ENCODE measurements at regions not wholly inside any gene's neighbourhood (a gene's known extent, or its start where the extent isn't known, plus 50 kb on each side); places are given as distances from the start of the nearest gene placed in this dataset.
"Not testable (repeated sequence)": the region's sequence is repeated elsewhere in the genome, so short reads cannot be mapped to it uniquely, and the experiment has no call there.

DNA sequence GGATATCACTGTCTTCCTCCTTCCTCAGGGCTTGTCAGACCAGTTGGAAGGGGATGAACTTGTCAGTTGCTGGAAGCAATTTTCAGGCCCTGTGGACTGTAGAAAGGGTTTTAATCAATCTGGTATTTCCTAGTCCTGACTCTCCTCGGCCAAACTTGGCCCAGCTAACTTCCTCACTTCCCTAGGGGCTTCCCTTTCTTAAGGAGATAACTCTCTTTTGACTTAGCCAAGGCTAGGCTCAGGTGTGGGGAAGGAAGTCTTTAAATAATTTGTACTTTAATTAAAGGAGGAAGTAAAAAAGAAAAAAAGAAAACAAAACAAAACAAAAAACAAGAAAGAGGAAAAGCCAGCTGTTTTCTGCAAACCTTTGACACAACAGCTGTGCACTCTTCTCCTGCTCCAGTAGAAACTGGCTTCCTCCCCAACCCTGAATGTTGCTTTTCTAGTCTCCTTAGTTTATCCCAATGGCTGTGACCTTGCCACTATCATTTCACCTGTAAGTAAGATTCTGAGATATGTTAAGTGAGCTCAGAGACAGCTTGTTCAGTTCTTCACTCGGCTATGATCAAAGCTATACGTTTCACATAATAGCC, 53.0 kb upstream of the ST3GAL6 start:
- TF ChIP-seq, protein P1, sequence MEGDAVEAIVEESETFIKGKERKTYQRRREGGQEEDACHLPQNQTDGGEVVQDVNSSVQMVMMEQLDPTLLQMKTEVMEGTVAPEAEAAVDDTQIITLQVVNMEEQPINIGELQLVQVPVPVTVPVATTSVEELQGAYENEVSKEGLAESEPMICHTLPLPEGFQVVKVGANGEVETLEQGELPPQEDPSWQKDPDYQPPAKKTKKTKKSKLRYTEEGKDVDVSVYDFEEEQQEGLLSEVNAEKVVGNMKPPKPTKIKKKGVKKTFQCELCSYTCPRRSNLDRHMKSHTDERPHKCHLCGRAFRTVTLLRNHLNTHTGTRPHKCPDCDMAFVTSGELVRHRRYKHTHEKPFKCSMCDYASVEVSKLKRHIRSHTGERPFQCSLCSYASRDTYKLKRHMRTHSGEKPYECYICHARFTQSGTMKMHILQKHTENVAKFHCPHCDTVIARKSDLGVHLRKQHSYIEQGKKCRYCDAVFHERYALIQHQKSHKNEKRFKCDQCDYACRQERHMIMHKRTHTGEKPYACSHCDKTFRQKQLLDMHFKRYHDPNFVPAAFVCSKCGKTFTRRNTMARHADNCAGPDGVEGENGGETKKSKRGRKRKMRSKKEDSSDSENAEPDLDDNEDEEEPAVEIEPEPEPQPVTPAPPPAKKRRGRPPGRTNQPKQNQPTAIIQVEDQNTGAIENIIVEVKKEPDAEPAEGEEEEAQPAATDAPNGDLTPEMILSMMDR (conservative IDR thresholded peaks at IDR 0.05; ENCODE audit: control insufficient read depth, insufficient read depth, low read depth, low read length) = no peak

GRCh38 chr3:98711426-98711825, 51.7 kb upstream of the ST3GAL6 start:
- DNase-seq (ENCODE audit: low read depth) = no peak
- TF ChIP-seq, protein P1 (conservative IDR thresholded peaks at IDR 0.05; ENCODE audit: control insufficient read depth, insufficient read depth, low read depth, low read length) = no peak
- H3K4me3 ChIP-seq (ENCODE audit: control insufficient read depth, low read depth, low read length) = no peak overlapping the region

More for the DNA sequence above, 53.0 kb upstream of the ST3GAL6 start:
- H3K4me3 ChIP-seq (ENCODE audit: control insufficient read depth, low read depth, low read length) = no peak overlapping the region
- no peak for DNase-seq (ENCODE audit: low read depth)

- TF ChIP-seq, protein P1 (conservative IDR thresholded peaks at IDR 0.05; ENCODE audit: control insufficient read depth, insufficient read depth, low read depth, low read length) = no peak
- no peak overlapping the region for H3K4me3 ChIP-seq (ENCODE audit: control insufficient read depth, low read depth, low read length)
- DNase-seq (ENCODE audit: low read depth) = no peak
Observed at GRCh38 chr3:98712726-98713125, 50.4 kb upstream of the ST3GAL6 start.

DNA sequence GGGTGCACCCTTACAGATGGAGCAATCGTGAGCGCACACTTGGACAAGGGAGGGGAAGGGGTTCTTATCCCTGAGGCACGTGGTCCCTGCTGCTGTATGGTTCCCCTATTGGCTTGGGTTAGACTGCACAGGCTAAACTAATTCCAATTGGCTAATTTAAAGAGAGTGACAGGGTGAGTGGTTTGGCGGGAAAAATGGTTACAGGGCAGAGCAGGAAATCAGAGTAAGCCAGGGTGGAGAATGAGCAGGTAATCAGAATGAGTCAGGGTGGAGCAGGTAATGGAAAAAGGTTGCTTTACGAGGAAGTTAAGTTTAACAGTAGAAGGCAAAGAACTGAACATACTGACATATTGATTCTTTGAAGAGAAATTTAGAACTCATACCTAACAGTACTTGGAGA, 49.8 kb upstream of the ST3GAL6 start:
- DNase-seq (ENCODE audit: low read depth); H3K4me3 ChIP-seq (ENCODE audit: control insufficient read depth, low read depth, low read length): not testable (repeated sequence)
